ENCODE measurements at regions not wholly inside any gene's neighbourhood (a gene's known extent, or its start where the extent isn't known, plus 50 kb on each side); places are given as distances from the start of the nearest gene placed in this dataset.

DNA sequence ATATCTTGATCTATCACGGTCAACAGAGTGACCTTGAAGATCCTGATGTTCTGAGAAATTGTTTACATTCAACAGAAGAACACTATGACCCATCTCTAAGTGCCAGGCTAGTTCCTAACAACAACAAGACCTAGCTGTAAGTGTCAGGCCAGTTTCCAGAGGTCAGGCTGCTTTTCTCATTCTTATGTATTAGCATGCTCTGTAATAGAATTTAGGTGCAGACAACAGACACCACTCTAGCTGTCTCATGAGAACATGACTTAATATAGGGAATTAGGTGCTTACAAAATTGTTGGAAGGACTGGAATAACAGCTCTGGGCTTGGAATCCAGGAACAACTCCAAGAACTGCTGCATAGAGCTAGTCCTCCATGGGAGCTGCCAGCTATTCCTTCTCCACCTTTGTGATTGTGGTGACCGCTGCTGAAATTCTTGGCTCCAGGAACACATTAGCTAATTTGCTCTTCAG, 138.7 kb downstream of the SNX18 start:
- Histone ChIP-seq H4K20me1 (ENCODE audit: insufficient read depth, low read length, poor library complexity, severe bottlenecking) (no peaks in the 10 kb centered on the region), H3K9me2 (replicated peaks; ENCODE audit: low read depth, low read length) (no peaks in the 10 kb centered on the region), H3K9ac (ENCODE audit: low read depth, low read length, poor library complexity, severe bottlenecking) (no peak overlapping the region), H3F3A (ENCODE audit: low read depth) (no peaks in the 10 kb centered on the region), H3K4me3 (ENCODE audit: low read length, poor library complexity, severe bottlenecking) (no peak overlapping the region), H3K9me3 (ENCODE audit: insufficient read depth, low read depth, low read length) (no peaks in the 10 kb centered on the region), H2AFZ (ENCODE audit: low read length) (no peak overlapping the region), H3K79me2 (ENCODE audit: insufficient read depth, low read length) (no peaks in the 10 kb centered on the region), H3K4me1 (ENCODE audit: insufficient read depth, low read length, poor library complexity, severe bottlenecking) (no peaks in the 10 kb centered on the region), H3K4me2 (ENCODE audit: low read depth, low read length, poor library complexity, severe bottlenecking) (no peak overlapping the region), H3K27me3 (ENCODE audit: insufficient read depth, low read length, poor library complexity, severe bottlenecking) (no peaks in the 10 kb centered on the region), H3K36me3 (ENCODE audit: insufficient read depth, low read length) (no peaks in the 10 kb centered on the region)
- TF ChIP-seq, protein P1, sequence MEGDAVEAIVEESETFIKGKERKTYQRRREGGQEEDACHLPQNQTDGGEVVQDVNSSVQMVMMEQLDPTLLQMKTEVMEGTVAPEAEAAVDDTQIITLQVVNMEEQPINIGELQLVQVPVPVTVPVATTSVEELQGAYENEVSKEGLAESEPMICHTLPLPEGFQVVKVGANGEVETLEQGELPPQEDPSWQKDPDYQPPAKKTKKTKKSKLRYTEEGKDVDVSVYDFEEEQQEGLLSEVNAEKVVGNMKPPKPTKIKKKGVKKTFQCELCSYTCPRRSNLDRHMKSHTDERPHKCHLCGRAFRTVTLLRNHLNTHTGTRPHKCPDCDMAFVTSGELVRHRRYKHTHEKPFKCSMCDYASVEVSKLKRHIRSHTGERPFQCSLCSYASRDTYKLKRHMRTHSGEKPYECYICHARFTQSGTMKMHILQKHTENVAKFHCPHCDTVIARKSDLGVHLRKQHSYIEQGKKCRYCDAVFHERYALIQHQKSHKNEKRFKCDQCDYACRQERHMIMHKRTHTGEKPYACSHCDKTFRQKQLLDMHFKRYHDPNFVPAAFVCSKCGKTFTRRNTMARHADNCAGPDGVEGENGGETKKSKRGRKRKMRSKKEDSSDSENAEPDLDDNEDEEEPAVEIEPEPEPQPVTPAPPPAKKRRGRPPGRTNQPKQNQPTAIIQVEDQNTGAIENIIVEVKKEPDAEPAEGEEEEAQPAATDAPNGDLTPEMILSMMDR (conservative IDR thresholded peaks at IDR 0.05; ENCODE audit: low read length) = no peak
- no peak for TF ChIP-seq EZH2phosphoT487 (IDR thresholded peaks at IDR 0.05; ENCODE audit: borderline replicate concordance)

DNA sequence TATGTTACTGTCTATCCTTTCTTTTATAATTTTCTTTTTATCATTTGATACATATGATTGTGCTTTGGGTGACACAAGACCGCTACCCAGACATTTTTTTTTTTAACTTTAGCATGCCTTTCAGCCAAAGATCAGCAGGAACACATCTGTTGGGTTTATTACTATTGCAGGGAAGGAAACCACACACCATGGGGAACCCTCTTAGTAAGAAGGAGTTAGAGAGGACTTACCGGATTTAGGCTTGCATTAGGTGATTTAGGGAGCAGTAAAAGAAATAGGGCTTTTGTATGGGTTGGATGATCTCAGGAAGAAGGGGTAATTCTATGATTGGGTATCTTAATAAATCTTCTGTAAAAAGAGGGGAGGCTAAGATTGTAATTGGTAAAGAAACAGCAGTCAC, 138.2 kb downstream of the SNX18 start:
- H3K4me1 ChIP-seq (ENCODE audit: insufficient read depth, low read length, poor library complexity, severe bottlenecking) = no peaks in the 10 kb centered on the region
- H4K20me1 ChIP-seq (ENCODE audit: insufficient read depth, low read length, poor library complexity, severe bottlenecking) = no peaks in the 10 kb centered on the region
- H3K27me3 ChIP-seq (ENCODE audit: insufficient read depth, low read length, poor library complexity, severe bottlenecking) = no peaks in the 10 kb centered on the region
- H3K4me3 ChIP-seq (ENCODE audit: low read length, poor library complexity, severe bottlenecking) = no peak overlapping the region
- H3K79me2 ChIP-seq (ENCODE audit: insufficient read depth, low read length) = no peaks in the 10 kb centered on the region
- no peak overlapping the region for H3K9ac ChIP-seq (ENCODE audit: low read depth, low read length, poor library complexity, severe bottlenecking)
- TF ChIP-seq, protein P1 (conservative IDR thresholded peaks at IDR 0.05; ENCODE audit: low read length) = no peak
- TF ChIP-seq EZH2phosphoT487 (IDR thresholded peaks at IDR 0.05; ENCODE audit: borderline replicate concordance) = no peak
- H3F3A ChIP-seq (ENCODE audit: low read depth) = no peaks in the 10 kb centered on the region
- H3K36me3 ChIP-seq (ENCODE audit: insufficient read depth, low read length) = no peaks in the 10 kb centered on the region
- no peak overlapping the region for H2AFZ ChIP-seq (ENCODE audit: low read length)
- no peaks in the 10 kb centered on the region for H3K9me2 ChIP-seq (replicated peaks; ENCODE audit: low read depth, low read length)
- no peaks in the 10 kb centered on the region for H3K9me3 ChIP-seq (ENCODE audit: insufficient read depth, low read depth, low read length)
- H3K4me2 ChIP-seq (ENCODE audit: low read depth, low read length, poor library complexity, severe bottlenecking) = no peak overlapping the region

DNA sequence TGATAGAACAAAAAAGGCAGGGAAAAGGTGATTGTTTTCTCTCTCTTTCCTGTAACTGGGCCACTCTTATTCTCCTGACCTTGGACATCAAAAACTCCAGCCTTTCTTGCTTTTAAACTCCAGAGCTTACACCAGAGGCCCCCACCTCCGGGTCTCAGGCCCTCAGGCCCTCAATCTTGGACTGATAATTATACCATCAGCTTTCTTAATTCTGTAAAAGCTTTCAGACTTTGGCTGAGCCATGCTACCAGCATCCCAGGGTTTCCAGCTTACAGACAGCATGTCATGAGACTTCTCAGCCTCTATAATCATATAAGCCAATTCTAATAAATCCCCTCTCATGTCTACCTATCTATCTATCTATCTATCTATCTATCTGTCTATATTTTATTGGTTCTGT, 137.7 kb downstream of the SNX18 start:
- Histone ChIP-seq H3K9ac (ENCODE audit: low read depth, low read length, poor library complexity, severe bottlenecking) (no peak overlapping the region), H2AFZ (ENCODE audit: low read length) (no peak overlapping the region), H3K36me3 (ENCODE audit: insufficient read depth, low read length) (no peaks in the 10 kb centered on the region), H3K4me1 (ENCODE audit: insufficient read depth, low read length, poor library complexity, severe bottlenecking) (no peaks in the 10 kb centered on the region), H3K79me2 (ENCODE audit: insufficient read depth, low read length) (no peaks in the 10 kb centered on the region), H3F3A (ENCODE audit: low read depth) (no peaks in the 10 kb centered on the region), H3K4me2 (ENCODE audit: low read depth, low read length, poor library complexity, severe bottlenecking) (no peak overlapping the region), H3K9me3 (ENCODE audit: insufficient read depth, low read depth, low read length) (no peaks in the 10 kb centered on the region), H3K4me3 (ENCODE audit: low read length, poor library complexity, severe bottlenecking) (no peak overlapping the region), H4K20me1 (ENCODE audit: insufficient read depth, low read length, poor library complexity, severe bottlenecking) (no peaks in the 10 kb centered on the region), H3K27me3 (ENCODE audit: insufficient read depth, low read length, poor library complexity, severe bottlenecking) (no peaks in the 10 kb centered on the region), H3K9me2 (replicated peaks; ENCODE audit: low read depth, low read length) (no peaks in the 10 kb centered on the region)
- no peak for TF ChIP-seq EZH2phosphoT487 (IDR thresholded peaks at IDR 0.05; ENCODE audit: borderline replicate concordance)
- TF ChIP-seq, protein P1 (conservative IDR thresholded peaks at IDR 0.05; ENCODE audit: low read length) = no peak

Measured in Loucy (cell line).